ENCODE measurements at regions not wholly inside any gene's neighbourhood (a gene's known extent, or its start where the extent isn't known, plus 50 kb on each side); places are given as distances from the start of the nearest gene placed in this dataset.

- no peak for DNase-seq
Measured at GRCh38 chr3:106643684-106644161, 733.5 kb upstream of the CCDC54 start.

- DNase-seq: no peak
Measured at GRCh38 chr3:106673926-106674569, 703.2 kb upstream of the CCDC54 start.

- no peak for DNase-seq
Measured at GRCh38 chr3:106675451-106675850, 701.8 kb upstream of the CCDC54 start.

- no peak for DNase-seq
Measured at GRCh38 chr3:106678657-106679390, 698.4 kb upstream of the CCDC54 start.

GRCh38 chr3:106683953-106684620, 693.2 kb upstream of the CCDC54 start:
- no peak for DNase-seq

- DNase-seq: no peak
Measured at GRCh38 chr3:106685745-106686144, 691.5 kb upstream of the CCDC54 start.

- DNase-seq: no peak
Measured at GRCh38 chr3:106687905-106688304, 689.3 kb upstream of the CCDC54 start.

- no peak for DNase-seq
Measured at GRCh38 chr3:106688464-106688863, 688.8 kb upstream of the CCDC54 start.

GRCh38 chr3:106691476-106691875, 685.8 kb upstream of the CCDC54 start:
- DNase-seq: no peak

GRCh38 chr3:106692624-106693023, 684.6 kb upstream of the CCDC54 start:
- DNase-seq: no peak

GRCh38 chr3:106699122-106699521, 678.1 kb upstream of the CCDC54 start:
- DNase-seq: no peak

GRCh38 chr3:106700981-106701380, 676.3 kb upstream of the CCDC54 start:
- DNase-seq: no peak

- DNase-seq: no peak
Measured at GRCh38 chr3:106703524-106703923, 673.7 kb upstream of the CCDC54 start.

GRCh38 chr3:106707347-106707746, 669.9 kb upstream of the CCDC54 start:
- DNase-seq: no peak

GRCh38 chr3:106710596-106710995, 666.6 kb upstream of the CCDC54 start:
- DNase-seq: no peak

- DNase-seq: no peak
Measured at GRCh38 chr3:106711650-106712049, 665.6 kb upstream of the CCDC54 start.

- no peak for DNase-seq
Measured at GRCh38 chr3:106714400-106714799, 662.8 kb upstream of the CCDC54 start.

- DNase-seq: no peak
Measured at GRCh38 chr3:106715286-106715685, 662.0 kb upstream of the CCDC54 start.

GRCh38 chr3:106717178-106717780, 660.0 kb upstream of the CCDC54 start:
- no peak for DNase-seq

GRCh38 chr3:106719077-106719476, 658.2 kb upstream of the CCDC54 start:
- no peak for DNase-seq

GRCh38 chr3:106719583-106719982, 657.7 kb upstream of the CCDC54 start:
- no peak for DNase-seq

- DNase-seq: no peak
Measured at GRCh38 chr3:106720510-106720909, 656.7 kb upstream of the CCDC54 start.

- no peak for DNase-seq
Measured at GRCh38 chr3:106725566-106725965, 651.7 kb upstream of the CCDC54 start.

Data from NCI-H446 treated with DMSO at 0.1 percent for 48 hours (cell line).